ENCODE measurements at regions not wholly inside any gene's neighbourhood (a gene's known extent, or its start where the extent isn't known, plus 50 kb on each side); places are given as distances from the start of the nearest gene placed in this dataset.
A peak's percentile ranks its signal among the peaks of the same experiment; 100 is the strongest.

DNA sequence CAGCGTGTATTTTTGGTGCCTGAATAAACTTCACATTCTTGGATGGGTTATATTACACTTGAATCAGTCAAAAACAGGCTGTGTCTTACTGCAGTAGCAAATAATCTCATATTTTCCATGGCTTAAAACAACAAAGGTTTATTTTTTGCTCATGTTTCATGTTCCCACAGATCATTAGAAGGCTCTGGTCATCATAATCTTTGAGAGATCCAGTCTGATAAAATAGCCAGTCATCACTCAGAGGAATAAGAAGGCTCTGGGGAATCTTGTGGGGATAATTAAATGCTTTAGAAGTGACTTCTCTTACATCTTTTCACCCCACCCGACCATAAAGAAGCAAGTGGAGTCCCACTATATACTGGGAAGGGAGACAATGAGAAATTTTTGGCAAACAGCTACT lies 417.7 kb downstream of the PSAT1 start:
- TF ChIP-seq EZH2phosphoT487 (IDR thresholded peaks at IDR 0.05; ENCODE audit: insufficient read depth, low read depth) (peak; percentile 98), EZH2 (IDR thresholded peaks at IDR 0.05; ENCODE audit: insufficient read depth, poor library complexity, severe bottlenecking) (no peak)

Measured in GM23248 (cell line).